Endothelial cell (in vitro differentiated cells): ENCODE measurements at regions not wholly inside any gene's neighbourhood (a gene's known extent, or its start where the extent isn't known, plus 50 kb on each side); places are given as distances from the start of the nearest gene placed in this dataset.

Experiments
- DNase-seq: peaks from one replicate; pipeline ENCODE4 v3.0.0; 2021; ENCODE audit warnings: low spot score
- H3K27ac Mint-ChIP-seq: one replicate; pipeline ENCODE4 v1.8.0; 2021; ENCODE audit warnings: mixed read lengths, inconsistent platforms; ENCODE audit not compliant: unreplicated experiment
- H3K27me3 Mint-ChIP-seq: one replicate; pipeline ENCODE4 v1.8.0; 2021; ENCODE audit warnings: mild to moderate bottlenecking, moderate library complexity, mixed read lengths, inconsistent platforms; ENCODE audit not compliant: unreplicated experiment
- H3K36me3 Mint-ChIP-seq: one replicate; pipeline ENCODE4 v1.8.0; 2021; ENCODE audit warnings: mild to moderate bottlenecking, low read depth, mixed read lengths, inconsistent platforms; ENCODE audit not compliant: unreplicated experiment
- H3K4me1 Mint-ChIP-seq: one replicate; pipeline ENCODE4 v1.8.0; 2021; ENCODE audit warnings: mild to moderate bottlenecking, mixed read lengths, inconsistent platforms; ENCODE audit not compliant: unreplicated experiment
- H3K4me3 Mint-ChIP-seq: one replicate; pipeline ENCODE4 v1.8.0; 2021; ENCODE audit warnings: mild to moderate bottlenecking, mixed read lengths, inconsistent platforms; ENCODE audit not compliant: unreplicated experiment
- H3K9me3 Mint-ChIP-seq: one replicate; pipeline ENCODE4 v1.8.0; 2021; ENCODE audit warnings: mixed read lengths, inconsistent platforms; ENCODE audit not compliant: unreplicated experiment
- CTCF ChIP-seq: fragments of 200-600 bp; sonication (generic); IDR thresholded peaks from one replicate; pipeline ENCODE4 v1.5.0; 2021; ENCODE audit warnings: antibody characterized with exemption; ENCODE audit not compliant: unreplicated experiment

DNA sequence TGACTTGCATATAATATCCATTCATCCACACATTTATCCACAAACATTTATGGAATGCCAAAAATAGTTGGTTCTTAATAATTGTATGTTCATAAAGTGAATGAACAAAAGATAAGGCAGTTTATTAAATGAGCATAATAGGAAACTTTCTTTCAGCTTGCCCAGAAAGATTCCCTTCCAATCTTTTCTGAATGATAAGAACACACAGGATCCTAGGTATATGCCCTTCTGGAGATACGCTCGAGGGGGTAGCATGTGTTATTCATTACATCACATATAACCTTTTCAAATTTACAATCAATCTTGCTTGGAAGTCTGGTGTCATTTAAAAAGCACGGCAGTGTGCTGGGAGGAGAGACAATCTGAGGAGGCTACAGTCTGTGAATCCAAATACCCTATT lies 80.4 kb upstream of the PDK4 start:
- Mint-ChIP-seq H3K36me3 (no peaks in the 10 kb centered on the region), H3K9me3 (no peaks in the 10 kb centered on the region), H3K4me1 (peaks cover 9% of the 10 kb centered on the region), H3K4me3 (no peak overlapping the region), H3K27ac (no peak overlapping the region), H3K27me3 (peaks cover 2% of the 10 kb centered on the region)
- TF ChIP-seq CTCF: no peak
- no peak for DNase-seq

GRCh38 chr7:95675632-95676031 lies 79.3 kb upstream of the PDK4 start:
- H3K27ac Mint-ChIP-seq: no peak overlapping the region
- no peaks in the 10 kb centered on the region for H3K9me3 Mint-ChIP-seq
- peaks cover 9% of the 10 kb centered on the region for H3K4me1 Mint-ChIP-seq
- no peaks in the 10 kb centered on the region for H3K36me3 Mint-ChIP-seq
- no peak for DNase-seq
- no peak overlapping the region for H3K4me3 Mint-ChIP-seq
- peaks cover 2% of the 10 kb centered on the region for H3K27me3 Mint-ChIP-seq
- no peak for TF ChIP-seq CTCF

GRCh38 chr7:95675016-95675415 lies 78.7 kb upstream of the PDK4 start:
- Mint-ChIP-seq H3K36me3 (no peaks in the 10 kb centered on the region), H3K4me1 (peaks cover 9% of the 10 kb centered on the region), H3K27me3 (peaks cover 2% of the 10 kb centered on the region), H3K4me3 (no peak overlapping the region), H3K9me3 (no peaks in the 10 kb centered on the region), H3K27ac (no peak overlapping the region)
- DNase-seq: no peak
- no peak for TF ChIP-seq CTCF

- DNase-seq: no peak
- TF ChIP-seq CTCF: no peak
- Mint-ChIP-seq H3K4me1 (peaks cover 9% of the 10 kb centered on the region), H3K27me3 (peaks cover under 1% of the 10 kb centered on the region), H3K36me3 (no peaks in the 10 kb centered on the region), H3K27ac (no peak overlapping the region), H3K9me3 (no peaks in the 10 kb centered on the region), H3K4me3 (no peak overlapping the region)
Observed at GRCh38 chr7:95674101-95674500, 77.8 kb upstream of the PDK4 start.

DNA sequence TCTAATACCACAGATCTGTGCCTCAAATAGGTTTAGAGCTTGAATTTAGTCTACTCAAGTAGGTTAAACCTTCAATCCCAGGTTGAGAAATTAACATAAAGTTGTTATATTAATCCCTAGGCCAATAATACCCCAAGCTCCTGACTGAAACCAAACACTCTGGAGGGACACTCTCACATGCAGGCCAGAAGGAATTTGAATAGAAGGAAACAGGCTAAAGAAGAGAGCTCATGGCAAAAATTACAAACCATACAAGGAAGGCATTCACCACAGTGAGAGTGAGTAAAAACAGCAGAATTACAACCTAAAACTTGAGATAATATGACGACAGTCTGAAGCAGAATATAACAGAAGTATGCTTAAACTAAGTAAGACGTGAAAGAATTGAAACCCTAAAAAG lies 76.1 kb upstream of the PDK4 start:
- no peak for DNase-seq
- Mint-ChIP-seq H3K27ac (peak overlapping the region; percentile 5), H3K36me3 (no peaks in the 10 kb centered on the region), H3K27me3 (no peaks in the 10 kb centered on the region), H3K4me3 (no peak overlapping the region), H3K9me3 (no peaks in the 10 kb centered on the region), H3K4me1 (peaks cover 9% of the 10 kb centered on the region)
- TF ChIP-seq CTCF: no peak
